Nephron (organoid): ENCODE measurements at regions not wholly inside any gene's neighbourhood (a gene's known extent, or its start where the extent isn't known, plus 50 kb on each side); places are given as distances from the start of the nearest gene placed in this dataset.

ENCODE experiments used
- H3K27ac Mint-ChIP-seq, 3 experiments: 2 replicates each; pipeline ENCODE4 v1.8.0; 2020; ENCODE audit warnings: mixed read lengths in 3 of 3, mild to moderate bottlenecking in 2 of 3, moderate library complexity in 1 of 3
- H3K27me3 Mint-ChIP-seq: 2 replicates; pipeline ENCODE4 v1.8.0; 2021; ENCODE audit warnings: low read depth, mild to moderate bottlenecking, moderate library complexity, mixed read lengths
- H3K36me3 Mint-ChIP-seq: 2 replicates; pipeline ENCODE4 v1.8.0; 2020; ENCODE audit warnings: low read depth, mixed read lengths
- H3K4me1 Mint-ChIP-seq: 2 replicates; pipeline ENCODE4 v1.8.0; 2020; ENCODE audit warnings: mixed read lengths
- H3K4me3 Mint-ChIP-seq, 3 experiments: 2 replicates each; pipeline ENCODE4 v1.8.0; 2020; ENCODE audit warnings: mild to moderate bottlenecking in 3 of 3, mixed read lengths in 3 of 3, moderate library complexity in 2 of 3
- H3K9me3 Mint-ChIP-seq: 2 replicates; pipeline ENCODE4 v1.8.0; 2020; ENCODE audit warnings: mixed read lengths
- CTCF ChIP-seq, 3 experiments: fragments of 200-600 bp; sonication (generic); IDR thresholded peaks; one replicate each; pipeline ENCODE4 v1.5.0; 2021; ENCODE audit warnings: antibody characterized with exemption in 3 of 3; ENCODE audit not compliant: unreplicated experiment in 3 of 3

GRCh38 chr7:35505066-35505465, 189.9 kb downstream of the HERPUD2 start:
- no peak for TF ChIP-seq CTCF (IDR thresholded peaks at IDR 0.05; ENCODE audit: unreplicated experiment in 3 of 3)
- H3K4me1 Mint-ChIP-seq, result no peaks in the 10 kb centered on the region
- no peaks in the 10 kb centered on the region for H3K27me3 Mint-ChIP-seq
- no peaks in the 10 kb centered on the region for H3K36me3 Mint-ChIP-seq
- no peak overlapping the region for H3K4me3 Mint-ChIP-seq
- H3K27ac Mint-ChIP-seq, result no peak overlapping the region
- H3K9me3 Mint-ChIP-seq, result no peaks in the 10 kb centered on the region

- Mint-ChIP-seq H3K27ac (no peak overlapping the region), H3K4me3 (no peak overlapping the region), H3K27me3 (no peaks in the 10 kb centered on the region), H3K4me1 (no peaks in the 10 kb centered on the region), H3K9me3 (no peaks in the 10 kb centered on the region), H3K36me3 (no peaks in the 10 kb centered on the region)
- no peak for TF ChIP-seq CTCF (IDR thresholded peaks at IDR 0.05; ENCODE audit: unreplicated experiment in 3 of 3)
Observed at GRCh38 chr7:35504365-35504764, 190.6 kb downstream of the HERPUD2 start.

GRCh38 chr7:35501681-35502080, 193.3 kb downstream of the HERPUD2 start:
- no peak overlapping the region for H3K4me3 Mint-ChIP-seq
- H3K36me3 Mint-ChIP-seq, result no peaks in the 10 kb centered on the region
- no peak overlapping the region for H3K27ac Mint-ChIP-seq
- no peaks in the 10 kb centered on the region for H3K4me1 Mint-ChIP-seq
- no peak for TF ChIP-seq CTCF (IDR thresholded peaks at IDR 0.05; ENCODE audit: unreplicated experiment in 3 of 3)
- peaks cover 7% of the 10 kb centered on the region for H3K27me3 Mint-ChIP-seq
- H3K9me3 Mint-ChIP-seq, result no peaks in the 10 kb centered on the region

GRCh38 chr7:35499226-35499625, 195.7 kb downstream of the HERPUD2 start:
- TF ChIP-seq CTCF (IDR thresholded peaks at IDR 0.05; ENCODE audit: unreplicated experiment in 3 of 3), result no peak
- H3K9me3 Mint-ChIP-seq, result no peaks in the 10 kb centered on the region
- H3K4me3 Mint-ChIP-seq, result no peak overlapping the region
- H3K4me1 Mint-ChIP-seq, result no peaks in the 10 kb centered on the region
- no peak overlapping the region for H3K27ac Mint-ChIP-seq
- H3K27me3 Mint-ChIP-seq, result peaks cover 7% of the 10 kb centered on the region
- no peaks in the 10 kb centered on the region for H3K36me3 Mint-ChIP-seq

- TF ChIP-seq CTCF (IDR thresholded peaks at IDR 0.05; ENCODE audit: unreplicated experiment in 3 of 3), result no peak
- H3K4me1 Mint-ChIP-seq, result no peaks in the 10 kb centered on the region
- no peak overlapping the region for H3K27ac Mint-ChIP-seq
- no peaks in the 10 kb centered on the region for H3K9me3 Mint-ChIP-seq
- H3K36me3 Mint-ChIP-seq, result no peaks in the 10 kb centered on the region
- H3K4me3 Mint-ChIP-seq, result no peak overlapping the region
- peaks cover 7% of the 10 kb centered on the region for H3K27me3 Mint-ChIP-seq
Observed at GRCh38 chr7:35498416-35498815, 196.5 kb downstream of the HERPUD2 start.

GRCh38 chr7:35495844-35496243, 199.1 kb downstream of the HERPUD2 start:
- no peak overlapping the region for H3K27ac Mint-ChIP-seq
- H3K9me3 Mint-ChIP-seq, result no peaks in the 10 kb centered on the region
- peaks cover 7% of the 10 kb centered on the region for H3K27me3 Mint-ChIP-seq
- TF ChIP-seq CTCF (IDR thresholded peaks at IDR 0.05; ENCODE audit: unreplicated experiment in 3 of 3), result no peak
- no peaks in the 10 kb centered on the region for H3K4me1 Mint-ChIP-seq
- H3K36me3 Mint-ChIP-seq, result no peaks in the 10 kb centered on the region
- no peak overlapping the region for H3K4me3 Mint-ChIP-seq
